ENCODE measurements at regions not wholly inside any gene's neighbourhood (a gene's known extent, or its start where the extent isn't known, plus 50 kb on each side); places are given as distances from the start of the nearest gene placed in this dataset.

DNA sequence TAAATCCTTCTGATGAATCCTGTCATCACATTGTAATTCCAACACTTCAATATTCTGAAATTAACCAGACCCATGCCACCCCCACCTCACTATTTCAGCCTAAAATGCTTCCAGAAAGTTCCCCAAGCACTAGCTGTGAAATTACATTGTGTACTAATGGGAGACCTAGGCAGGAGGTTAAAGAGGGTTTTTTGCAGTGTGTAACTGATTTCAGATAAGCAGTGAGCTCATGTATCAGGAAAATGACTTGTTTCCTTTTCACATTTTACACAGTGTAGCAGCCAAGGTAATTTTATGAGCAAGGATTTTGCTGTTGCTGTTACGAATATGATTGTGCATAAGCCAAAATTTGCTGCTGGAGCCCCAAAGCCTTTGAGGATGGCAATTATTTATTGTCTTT, 129.0 kb downstream of the INHBA start:
- TF ChIP-seq STAT1 (IDR thresholded peaks at IDR 0.05; ENCODE audit: unreplicated experiment): no peak
- no peak for TF ChIP-seq ZNF331 (CRISPR knock-in tag; IDR thresholded peaks at IDR 0.05; ENCODE audit: low read depth)
- TF ChIP-seq EZH2phosphoT487 (IDR thresholded peaks at IDR 0.05; ENCODE audit: unreplicated experiment): no peak

Data from GM23338 (cell line).